ENCODE measurements at regions not wholly inside any gene's neighbourhood (a gene's known extent, or its start where the extent isn't known, plus 50 kb on each side); places are given as distances from the start of the nearest gene placed in this dataset.

- DNase-seq, result no peak
These were observed 452.9 kb downstream of the UTRN start for GRCh38 chr6:144737998-144738397.

DNA sequence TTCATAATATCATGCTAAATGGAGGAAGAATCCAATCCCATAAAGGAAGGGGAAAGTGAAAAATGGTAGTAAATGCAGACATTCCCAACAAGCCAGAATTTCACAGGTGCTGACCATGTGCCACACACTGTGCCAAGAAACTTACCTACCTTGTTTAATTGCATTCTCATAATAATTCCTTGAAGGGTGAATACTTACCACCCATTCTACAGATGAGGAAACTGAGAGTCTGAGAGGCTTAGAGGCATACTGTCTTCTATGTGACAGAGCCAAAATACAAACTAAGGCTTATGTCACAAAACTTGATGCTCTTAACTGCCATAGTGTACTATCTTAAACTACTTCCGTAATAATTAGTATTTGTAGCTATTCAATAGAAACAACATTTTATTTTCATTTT lies 454.7 kb downstream of the UTRN start:
- no peak for DNase-seq

GRCh38 chr6:144741659-144742058 lies 456.5 kb downstream of the UTRN start:
- no peak for DNase-seq

DNA sequence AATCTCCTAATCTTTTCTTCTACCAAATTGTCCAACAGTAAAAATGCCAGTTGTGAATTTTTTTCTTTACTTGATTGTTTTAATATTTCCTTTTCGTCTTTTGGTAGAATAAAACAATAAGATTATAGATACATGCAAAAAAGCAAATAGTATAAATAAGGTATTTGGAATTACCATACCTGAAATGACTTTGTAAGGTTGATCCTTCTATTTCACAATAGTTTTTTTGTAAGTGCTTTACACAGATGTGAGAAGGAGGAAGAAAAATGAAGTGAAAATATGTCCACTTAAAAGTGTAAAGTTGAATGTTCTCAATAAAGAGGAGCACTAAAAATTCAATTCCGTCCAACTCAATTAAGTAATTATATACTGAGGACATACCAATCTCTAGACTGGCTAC lies 457.6 kb downstream of the UTRN start:
- DNase-seq, result no peak

DNA sequence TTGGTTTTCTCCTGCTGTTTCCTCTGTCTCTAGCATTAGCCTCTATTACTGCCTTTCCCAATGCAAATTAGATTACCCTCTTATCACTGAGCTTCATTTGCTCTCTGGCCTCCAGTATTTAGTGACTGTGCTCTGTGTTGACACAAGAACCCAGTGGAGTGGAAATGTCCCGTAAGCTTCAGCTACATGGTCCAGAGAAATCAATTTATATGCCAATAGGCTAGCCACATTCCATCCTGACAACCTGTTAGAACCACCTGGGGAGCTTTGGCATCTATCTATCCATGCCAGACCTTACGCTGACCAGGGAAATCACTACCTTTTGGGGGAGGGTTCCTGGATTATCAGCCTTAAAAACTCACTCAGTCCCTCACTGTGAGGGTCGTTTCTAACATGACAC lies 459.6 kb downstream of the UTRN start:
- DNase-seq, result no peak

DNA sequence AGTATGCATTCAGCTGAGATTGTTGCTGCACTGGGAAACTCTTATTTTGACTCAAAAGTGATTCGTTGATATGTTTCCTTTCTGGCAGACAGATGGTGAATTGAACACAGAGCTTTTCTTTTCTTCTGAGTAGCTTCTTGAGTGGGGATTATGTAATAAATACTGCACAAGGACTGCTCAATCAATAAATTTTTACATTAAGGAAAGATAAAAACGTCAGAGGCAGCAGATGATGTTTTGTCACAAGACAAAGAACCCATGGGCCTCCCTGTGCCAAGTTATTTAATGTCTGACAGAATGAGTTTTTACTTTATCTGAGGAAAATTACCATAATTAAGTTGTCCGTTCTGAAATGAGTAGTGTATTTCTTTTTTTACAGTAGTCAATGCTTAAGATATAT lies 460.3 kb downstream of the UTRN start:
- no peak for DNase-seq

GRCh38 chr6:144746902-144747469 lies 461.9 kb downstream of the UTRN start:
- no peak for DNase-seq

DNA sequence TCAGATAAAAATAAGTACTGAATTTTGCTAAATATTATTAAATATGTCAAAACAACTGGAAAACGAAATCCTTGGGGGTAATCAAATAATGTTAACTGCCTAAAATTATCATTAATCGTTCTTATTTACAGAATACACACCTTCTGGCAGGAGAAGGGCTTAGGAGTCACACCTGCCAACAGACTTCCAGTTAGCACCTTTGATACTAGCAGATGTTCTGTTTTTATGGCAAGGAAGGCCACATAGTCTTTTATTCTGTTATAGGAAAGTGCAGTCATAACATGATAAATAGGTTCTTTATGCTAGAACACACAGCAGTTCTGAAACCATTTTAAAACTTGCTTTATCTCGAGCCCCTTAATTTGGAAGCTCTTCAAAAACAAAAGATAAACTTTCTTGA lies 464.1 kb downstream of the UTRN start:
- no peak for DNase-seq

GRCh38 chr6:144753023-144753705 lies 468.0 kb downstream of the UTRN start:
- no peak for DNase-seq

- no peak for DNase-seq
These were observed 471.3 kb downstream of the UTRN start for GRCh38 chr6:144756469-144756868.

DNA sequence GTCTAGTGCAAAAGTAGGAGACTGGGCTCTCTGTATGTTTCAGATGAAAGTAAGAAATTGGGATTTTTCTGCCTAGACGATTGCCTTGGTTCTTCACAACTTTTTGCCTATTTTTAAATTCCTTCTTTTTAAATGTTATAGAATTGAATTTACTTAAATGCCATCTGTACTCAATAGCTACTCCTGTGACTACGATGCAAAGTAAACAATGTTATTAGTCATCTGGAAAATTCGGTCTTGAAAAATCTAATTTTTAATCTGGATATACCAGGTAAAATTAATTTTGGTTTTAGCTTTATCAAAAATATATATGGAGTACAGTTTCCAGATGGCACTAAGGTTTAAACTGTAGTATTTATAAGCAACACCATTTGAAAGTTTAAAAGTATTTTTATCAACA lies 472.2 kb downstream of the UTRN start:
- DNase-seq, result no peak

DNA sequence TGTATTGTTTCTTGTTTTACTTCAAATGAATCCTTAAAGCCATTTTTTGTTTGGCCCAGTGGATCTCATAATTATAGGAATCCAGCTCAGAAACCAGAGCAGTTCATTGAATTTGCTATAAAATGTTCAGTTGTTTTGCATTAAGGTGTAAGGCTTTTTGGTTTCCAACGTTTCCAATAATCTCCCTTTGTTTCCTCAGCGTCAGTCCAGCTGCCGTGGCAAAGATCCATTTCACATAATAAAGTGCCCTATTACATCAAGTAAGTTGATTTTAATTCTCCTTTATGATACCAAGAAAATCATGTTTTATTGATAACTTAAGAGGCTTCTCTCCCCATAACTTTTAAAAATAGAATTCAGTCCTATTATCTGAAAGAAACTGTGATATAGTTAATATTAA lies 472.6 kb downstream of the UTRN start:
- DNase-seq, result no peak

DNA sequence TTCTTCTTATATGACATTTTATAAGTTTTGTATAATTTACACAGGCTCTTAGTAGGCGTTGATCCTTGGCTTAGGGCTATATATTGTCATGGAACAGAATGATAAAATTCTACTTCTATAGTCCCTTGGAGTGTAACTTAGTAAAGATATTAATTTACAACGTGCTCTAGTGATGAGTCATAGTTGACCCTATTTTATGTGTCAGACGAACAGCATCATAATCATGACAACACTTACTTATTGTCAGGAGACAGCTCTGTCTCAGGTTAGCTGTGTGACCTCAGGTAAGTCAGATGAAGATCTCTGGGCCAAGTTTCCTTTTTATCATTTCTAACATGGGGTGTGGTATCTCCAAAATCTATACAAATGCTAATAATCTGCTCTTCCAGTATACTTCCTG lies 473.5 kb downstream of the UTRN start:
- no peak for DNase-seq

- DNase-seq, result no peak
These were observed 477.3 kb downstream of the UTRN start for GRCh38 chr6:144762469-144762868.

GRCh38 chr6:144767051-144767450 lies 481.9 kb downstream of the UTRN start:
- DNase-seq, result no peak

GRCh38 chr6:144768551-144769075 lies 483.5 kb downstream of the UTRN start:
- DNase-seq, result no peak

- no peak for DNase-seq
These were observed 484.0 kb downstream of the UTRN start for GRCh38 chr6:144769142-144769541.

DNA sequence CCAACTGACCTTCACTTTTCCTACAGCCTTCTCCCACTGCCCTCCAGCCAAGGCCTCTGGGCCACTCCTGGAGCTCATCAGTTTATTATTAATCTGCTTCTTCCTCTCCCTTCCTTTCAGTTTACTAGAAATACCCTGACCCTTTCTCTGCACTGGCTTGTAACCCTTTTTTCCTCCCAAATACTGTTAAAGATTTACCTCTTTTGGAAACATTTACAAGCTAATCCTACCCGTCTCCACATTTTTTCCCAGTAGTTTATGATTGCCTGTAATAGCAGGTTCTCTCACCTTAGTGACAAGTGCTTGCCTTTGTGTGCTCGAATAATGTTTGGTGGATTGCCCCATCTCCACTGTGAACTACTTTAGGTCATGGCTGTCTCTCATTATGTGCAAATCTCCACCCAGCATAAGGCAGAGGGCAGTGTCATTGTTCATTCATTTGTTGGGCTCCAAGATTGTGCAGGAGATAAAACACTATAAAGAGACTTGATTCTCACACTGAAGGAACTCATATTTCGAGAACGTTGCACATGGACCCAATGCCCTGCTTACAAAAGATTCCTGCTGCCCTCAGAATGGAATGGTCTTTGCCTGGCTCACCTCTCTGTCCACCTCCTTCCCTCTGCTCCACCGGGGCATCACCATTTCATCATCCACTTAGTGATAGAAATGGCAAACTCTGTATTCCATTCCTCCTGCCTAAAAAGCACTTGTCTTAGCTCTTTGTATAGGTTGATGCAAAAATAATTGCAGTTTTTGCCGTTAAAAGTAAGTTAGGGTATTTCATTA lies 491.1 kb downstream of the UTRN start:
- no peak for DNase-seq

DNA sequence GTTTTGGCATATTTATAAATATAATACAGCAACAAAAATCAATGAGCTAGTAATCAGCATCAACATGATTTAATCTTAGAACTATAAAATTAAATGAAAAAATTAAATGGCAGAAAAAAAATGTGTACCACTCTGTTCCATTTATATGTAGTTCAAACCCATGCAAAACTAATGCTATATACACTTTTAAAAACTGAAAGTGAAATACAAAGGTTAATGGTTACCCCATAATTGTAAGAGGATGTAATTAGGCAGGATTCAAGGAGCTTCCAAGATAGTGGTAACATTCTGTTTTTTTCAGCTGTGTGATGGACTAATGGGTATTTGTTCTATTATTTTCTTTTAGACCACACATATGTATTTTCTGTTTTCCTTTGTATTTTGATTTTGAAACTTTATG lies 492.1 kb downstream of the UTRN start:
- DNase-seq, result no peak

DNA sequence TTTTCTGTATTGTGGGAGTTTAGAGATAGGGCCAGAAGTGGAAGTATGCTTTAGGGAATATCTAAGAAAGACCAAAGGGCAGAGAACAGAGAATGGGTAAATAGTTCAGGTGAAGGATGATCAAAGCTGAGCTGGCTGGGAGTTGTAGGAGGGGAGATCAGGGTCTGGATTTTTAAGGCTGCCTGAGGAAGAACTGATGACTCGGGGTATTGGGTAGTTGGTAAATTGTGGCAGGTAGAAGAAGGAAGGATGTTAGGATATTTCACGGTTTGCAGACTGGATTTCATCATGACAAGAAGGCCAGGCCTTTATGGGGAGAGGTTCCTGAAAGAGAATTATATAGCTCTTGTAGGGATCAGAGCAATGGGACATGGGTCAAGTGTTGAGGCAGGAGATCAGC lies 492.9 kb downstream of the UTRN start:
- DNase-seq, result no peak

GRCh38 chr6:144778773-144779492 lies 493.8 kb downstream of the UTRN start:
- DNase-seq, result no peak

DNA sequence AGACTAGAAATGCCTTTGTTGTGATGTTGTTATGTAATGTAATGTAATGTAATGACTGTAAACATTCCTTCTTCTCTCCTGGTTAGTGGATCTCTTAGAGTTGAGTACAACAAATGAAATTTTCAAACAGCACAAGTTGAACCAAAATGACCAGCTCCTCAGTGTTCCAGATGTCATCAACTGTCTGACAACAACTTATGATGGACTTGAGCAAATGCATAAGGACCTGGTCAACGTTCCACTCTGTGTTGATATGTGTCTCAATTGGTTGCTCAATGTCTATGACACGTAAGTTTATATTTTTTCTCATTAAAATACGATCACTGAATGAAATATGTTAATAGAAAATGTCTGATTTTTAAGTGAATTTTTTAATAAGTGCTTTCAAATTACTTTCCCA lies 496.7 kb downstream of the UTRN start:
- DNase-seq, result no peak

DNA sequence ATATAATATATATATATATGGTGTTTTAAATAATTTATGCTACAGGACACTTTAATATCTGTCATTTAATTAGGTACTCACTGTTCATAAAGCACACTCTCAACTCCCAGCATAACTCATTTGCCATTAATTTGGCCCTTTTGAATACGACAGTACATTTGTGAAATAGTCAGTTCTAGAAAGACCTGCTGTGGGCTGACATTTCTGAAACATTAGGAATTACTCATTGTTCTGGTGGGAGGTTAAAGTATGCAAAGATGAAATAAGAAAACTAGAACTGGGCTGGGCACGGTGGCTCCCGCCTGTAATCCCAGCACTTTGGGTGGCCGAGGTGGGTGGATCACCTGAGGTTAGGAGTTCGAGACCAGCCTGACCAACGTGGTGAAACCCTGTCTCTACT lies 497.5 kb downstream of the UTRN start:
- no peak for DNase-seq

DNA sequence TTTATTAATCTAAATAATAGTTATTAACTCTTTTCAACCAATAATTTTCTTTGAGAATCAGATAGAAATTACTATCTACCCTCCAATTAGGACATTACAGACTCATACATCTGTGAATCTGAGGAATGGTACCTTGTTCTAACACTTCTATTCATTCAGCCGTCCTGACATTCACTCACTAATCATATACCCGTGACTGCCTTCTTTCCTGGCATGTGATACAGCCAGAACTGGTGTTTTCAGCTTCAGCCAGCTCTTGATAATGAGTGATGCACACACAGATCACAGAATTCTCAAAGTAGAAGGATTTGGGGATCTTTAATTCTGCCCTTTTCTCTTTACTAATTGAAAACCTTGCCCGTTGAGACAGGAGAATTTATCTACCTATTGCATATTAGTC lies 499.9 kb downstream of the UTRN start:
- DNase-seq, result no peak

All from stimulated activated CD4-positive, alpha-beta T cell treated with anti-CD3 and anti-CD28 coated beads, Interleukin-12 subunit alpha, Interleukin-12 subunit beta, amount 100 ng/mL, for 4 hours (primary cell).